Cardiac muscle cell (in vitro differentiated cells and primary cell): ENCODE measurements at regions not wholly inside any gene's neighbourhood (a gene's known extent, or its start where the extent isn't known, plus 50 kb on each side); places are given as distances from the start of the nearest gene placed in this dataset.

ENCODE experiments used
- DNase-seq, 2 donors: peaks; one replicate each; pipeline versions ENCODE4 v3.0.0 to v3.0.0-alpha.2; 2010 to 2017; ENCODE audit warnings: low read depth in 1 of 2, low spot score in 1 of 2
- H3K27ac ChIP-seq: fragments of 200-600 bp; sonication (generic); 2 replicates; pipeline ENCODE4 v1.5.1; 2016
- H3K27me3 ChIP-seq: fragments of 200-600 bp; sonication (generic); 2 replicates; pipeline ENCODE4 v1.6.0; 2016; ENCODE audit warnings: control low read depth
- H3K36me3 ChIP-seq: fragments of 200-600 bp; sonication (generic); 2 replicates; pipeline ENCODE4 v1.5.1; 2016; ENCODE audit warnings: control low read depth
- H3K4me1 ChIP-seq: fragments of 200-600 bp; sonication (generic); 2 replicates; pipeline ENCODE4 v1.8.1; 2017; ENCODE audit warnings: low read depth, mild to moderate bottlenecking, mixed run types
- H3K4me3 ChIP-seq: fragments of 200-600 bp; sonication (generic); 2 replicates; pipeline ENCODE4 v1.5.1; 2016; ENCODE audit warnings: mild to moderate bottlenecking
- H3K9me3 ChIP-seq: fragments of 200-600 bp; sonication (generic); 2 replicates; pipeline ENCODE4 v1.5.1; 2017; ENCODE audit warnings: low read depth, mild to moderate bottlenecking, control low read depth
- CTCF ChIP-seq: IDR thresholded peaks from 2 replicates; pipeline ENCODE4 v1.5.1; 2012; ENCODE audit warnings: low read depth, mild to moderate bottlenecking, low read length

- H3K27ac ChIP-seq: no peak overlapping the region
- no peaks in the 10 kb centered on the region for H3K9me3 ChIP-seq
- no peak for DNase-seq
- H3K4me3 ChIP-seq: no peak overlapping the region
- peaks cover 9% of the 10 kb centered on the region for H3K4me1 ChIP-seq
- TF ChIP-seq CTCF: no peak
- no peaks in the 10 kb centered on the region for H3K27me3 ChIP-seq
- H3K36me3 ChIP-seq: no peaks in the 10 kb centered on the region
These were observed 182.7 kb upstream of the CCN2 start for GRCh38 chr6:132133736-132134445.

- Histone ChIP-seq H3K4me1 (peaks cover 9% of the 10 kb centered on the region), H3K4me3 (no peak overlapping the region), H3K27ac (no peak overlapping the region), H3K9me3 (no peaks in the 10 kb centered on the region), H3K27me3 (no peaks in the 10 kb centered on the region), H3K36me3 (no peaks in the 10 kb centered on the region)
- TF ChIP-seq CTCF: no peak
- peak in 1 of 2 donors; percentile 44 for DNase-seq
These were observed 181.9 kb upstream of the CCN2 start for GRCh38 chr6:132132924-132133639.

- Histone ChIP-seq H3K36me3 (no peaks in the 10 kb centered on the region), H3K27me3 (no peaks in the 10 kb centered on the region), H3K9me3 (no peaks in the 10 kb centered on the region), H3K4me1 (peaks cover 9% of the 10 kb centered on the region), H3K4me3 (no peak overlapping the region), H3K27ac (no peak overlapping the region)
- TF ChIP-seq CTCF: no peak
- DNase-seq: peak; percentile 11 to 77
These were observed 181.2 kb upstream of the CCN2 start for GRCh38 chr6:132132422-132132821.

- H3K27ac ChIP-seq: no peak overlapping the region
- TF ChIP-seq CTCF: no peak
- H3K4me1 ChIP-seq: peaks cover 9% of the 10 kb centered on the region
- no peak overlapping the region for H3K4me3 ChIP-seq
- H3K27me3 ChIP-seq: no peaks in the 10 kb centered on the region
- no peaks in the 10 kb centered on the region for H3K9me3 ChIP-seq
- no peaks in the 10 kb centered on the region for H3K36me3 ChIP-seq
- DNase-seq: peak in 1 of 2 donors; percentile 98
These were observed 180.6 kb upstream of the CCN2 start for GRCh38 chr6:132131758-132132157.

GRCh38 chr6:132131351-132131750 lies 180.2 kb upstream of the CCN2 start:
- Histone ChIP-seq H3K4me1 (peaks cover 9% of the 10 kb centered on the region), H3K27ac (no peak overlapping the region), H3K4me3 (no peak overlapping the region), H3K36me3 (no peaks in the 10 kb centered on the region), H3K9me3 (no peaks in the 10 kb centered on the region), H3K27me3 (no peaks in the 10 kb centered on the region)
- DNase-seq: peak in 1 of 2 donors; percentile 51
- no peak for TF ChIP-seq CTCF
